Breast epithelium (tissue), 3 donors: ENCODE measurements at regions not wholly inside any gene's neighbourhood (a gene's known extent, or its start where the extent isn't known, plus 50 kb on each side); places are given as distances from the start of the nearest gene placed in this dataset.

ENCODE experiments used
- CTCF ChIP-seq, 3 donors: fragments of 450-650 bp; IDR thresholded peaks; one replicate each; pipeline ENCODE4 v1.5.1; 2016 to 2017; ENCODE audit warnings: antibody characterized with exemption in 3 of 3, mild to moderate bottlenecking in 3 of 3, moderate library complexity in 3 of 3
- POLR2A ChIP-seq: fragments of 450-650 bp; IDR thresholded peaks from one replicate; pipeline ENCODE4 v1.6.1; 2016; ENCODE audit warnings: antibody characterized with exemption, mild to moderate bottlenecking, moderate library complexity

DNA sequence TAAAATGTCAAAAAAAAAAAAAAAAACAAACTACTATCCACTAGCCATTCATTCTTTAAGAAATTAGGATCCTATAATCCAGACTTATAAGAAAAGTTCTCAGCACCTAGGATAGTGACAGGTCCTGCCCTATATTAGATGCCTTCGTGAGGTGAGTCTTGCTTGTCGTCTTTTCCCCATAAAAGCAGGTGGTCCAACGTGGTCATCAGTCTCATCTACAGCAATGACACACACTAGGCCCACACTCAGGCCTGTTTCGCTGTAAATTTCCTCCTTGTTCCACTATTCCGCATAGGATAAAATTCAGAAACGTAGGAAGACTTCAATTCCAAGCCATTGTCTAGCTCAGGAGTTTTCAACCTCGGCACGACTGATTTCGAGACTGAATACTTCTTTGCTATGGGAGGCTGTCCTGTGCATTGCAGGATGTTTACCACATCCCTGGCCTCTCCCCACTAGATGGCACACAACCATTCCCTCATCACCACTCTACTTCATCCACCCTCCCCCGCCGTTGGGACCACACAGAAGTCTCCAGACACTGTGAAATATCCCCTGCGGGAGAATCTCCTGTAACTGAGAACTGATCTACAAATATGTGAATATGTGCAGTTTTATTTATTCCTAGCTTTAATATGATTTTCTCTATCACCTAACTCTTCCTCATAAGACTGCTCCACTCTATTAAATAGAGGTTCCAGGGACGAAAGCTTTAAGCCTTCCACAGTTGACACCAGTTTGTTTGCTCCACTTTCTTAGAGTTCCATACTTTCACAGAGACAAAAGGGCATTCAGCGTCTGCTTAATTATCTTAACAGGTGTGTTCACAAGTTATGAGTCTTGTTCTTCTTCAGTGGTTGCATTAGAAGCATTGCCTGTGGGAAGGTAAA lies 346.3 kb downstream of the BMP2 start:
- no peak for TF ChIP-seq CTCF (IDR thresholded peaks at IDR 0.05)
- TF ChIP-seq POLR2A = no peak
